ENCODE measurements at regions not wholly inside any gene's neighbourhood (a gene's known extent, or its start where the extent isn't known, plus 50 kb on each side); places are given as distances from the start of the nearest gene placed in this dataset.

GRCh38 chr13:30565658-30566057 is 52.1 kb upstream of the USPL1 start:
- no peak for TF ChIP-seq POLR2AphosphoS5 (IDR thresholded peaks at IDR 0.05; ENCODE audit: low read depth, low read length)
- no peak for TF ChIP-seq POLR2A (IDR thresholded peaks at IDR 0.05; ENCODE audit: low read depth, low read length)
- TF ChIP-seq TAF1 (IDR thresholded peaks at IDR 0.05; ENCODE audit: low read depth, low read length), result no peak
- no peak for TF ChIP-seq SPI1 (IDR thresholded peaks at IDR 0.05; ENCODE audit: low read depth, low read length)
- no peak for TF ChIP-seq POU2F2 (IDR thresholded peaks at IDR 0.05; ENCODE audit: low read depth, low read length)
- no peak for TF ChIP-seq PAX5 (IDR thresholded peaks at IDR 0.05; ENCODE audit: insufficient read depth, low read length, severe bottlenecking)

Data from GM12891 (cell line).